ENCODE measurements at regions not wholly inside any gene's neighbourhood (a gene's known extent, or its start where the extent isn't known, plus 50 kb on each side); places are given as distances from the start of the nearest gene placed in this dataset.

- TF ChIP-seq, protein P1, sequence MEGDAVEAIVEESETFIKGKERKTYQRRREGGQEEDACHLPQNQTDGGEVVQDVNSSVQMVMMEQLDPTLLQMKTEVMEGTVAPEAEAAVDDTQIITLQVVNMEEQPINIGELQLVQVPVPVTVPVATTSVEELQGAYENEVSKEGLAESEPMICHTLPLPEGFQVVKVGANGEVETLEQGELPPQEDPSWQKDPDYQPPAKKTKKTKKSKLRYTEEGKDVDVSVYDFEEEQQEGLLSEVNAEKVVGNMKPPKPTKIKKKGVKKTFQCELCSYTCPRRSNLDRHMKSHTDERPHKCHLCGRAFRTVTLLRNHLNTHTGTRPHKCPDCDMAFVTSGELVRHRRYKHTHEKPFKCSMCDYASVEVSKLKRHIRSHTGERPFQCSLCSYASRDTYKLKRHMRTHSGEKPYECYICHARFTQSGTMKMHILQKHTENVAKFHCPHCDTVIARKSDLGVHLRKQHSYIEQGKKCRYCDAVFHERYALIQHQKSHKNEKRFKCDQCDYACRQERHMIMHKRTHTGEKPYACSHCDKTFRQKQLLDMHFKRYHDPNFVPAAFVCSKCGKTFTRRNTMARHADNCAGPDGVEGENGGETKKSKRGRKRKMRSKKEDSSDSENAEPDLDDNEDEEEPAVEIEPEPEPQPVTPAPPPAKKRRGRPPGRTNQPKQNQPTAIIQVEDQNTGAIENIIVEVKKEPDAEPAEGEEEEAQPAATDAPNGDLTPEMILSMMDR (IDR thresholded peaks at IDR 0.05), result no peak
- TF ChIP-seq POLR2A (IDR thresholded peaks at IDR 0.05), result no peak
Measured at GRCh38 chr1:243957141-243957540, 93.9 kb upstream of the ZBTB18 start.
